ENCODE measurements at regions not wholly inside any gene's neighbourhood (a gene's known extent, or its start where the extent isn't known, plus 50 kb on each side); places are given as distances from the start of the nearest gene placed in this dataset.

DNA sequence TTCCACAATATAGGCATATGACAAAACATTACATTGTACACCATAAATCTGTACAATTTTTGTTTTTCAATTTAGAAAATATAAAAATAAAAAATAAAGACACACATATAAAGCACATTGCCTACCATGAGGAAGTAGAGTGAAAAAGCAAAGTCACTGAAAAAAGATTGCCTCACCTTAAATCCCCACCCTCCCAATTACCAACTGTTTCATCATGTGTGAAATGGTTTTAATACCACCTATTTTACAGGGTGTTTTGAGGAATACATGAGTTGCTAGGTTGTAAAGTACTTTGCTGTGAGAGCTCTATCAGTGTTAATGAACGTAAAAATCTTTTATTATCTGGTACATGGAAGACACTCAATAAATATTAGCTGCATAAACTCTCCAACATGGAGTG, 373.6 kb upstream of the NDST3 start:
- DNase-seq (ENCODE audit: extremely low spot score) = no peak
- ChIA-PET CTCF (no interaction called here), POLR2A (no interaction called here)
- TF ChIP-seq, protein P1, sequence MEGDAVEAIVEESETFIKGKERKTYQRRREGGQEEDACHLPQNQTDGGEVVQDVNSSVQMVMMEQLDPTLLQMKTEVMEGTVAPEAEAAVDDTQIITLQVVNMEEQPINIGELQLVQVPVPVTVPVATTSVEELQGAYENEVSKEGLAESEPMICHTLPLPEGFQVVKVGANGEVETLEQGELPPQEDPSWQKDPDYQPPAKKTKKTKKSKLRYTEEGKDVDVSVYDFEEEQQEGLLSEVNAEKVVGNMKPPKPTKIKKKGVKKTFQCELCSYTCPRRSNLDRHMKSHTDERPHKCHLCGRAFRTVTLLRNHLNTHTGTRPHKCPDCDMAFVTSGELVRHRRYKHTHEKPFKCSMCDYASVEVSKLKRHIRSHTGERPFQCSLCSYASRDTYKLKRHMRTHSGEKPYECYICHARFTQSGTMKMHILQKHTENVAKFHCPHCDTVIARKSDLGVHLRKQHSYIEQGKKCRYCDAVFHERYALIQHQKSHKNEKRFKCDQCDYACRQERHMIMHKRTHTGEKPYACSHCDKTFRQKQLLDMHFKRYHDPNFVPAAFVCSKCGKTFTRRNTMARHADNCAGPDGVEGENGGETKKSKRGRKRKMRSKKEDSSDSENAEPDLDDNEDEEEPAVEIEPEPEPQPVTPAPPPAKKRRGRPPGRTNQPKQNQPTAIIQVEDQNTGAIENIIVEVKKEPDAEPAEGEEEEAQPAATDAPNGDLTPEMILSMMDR (IDR thresholded peaks at IDR 0.05; ENCODE audit: control extremely low read depth, extremely low read depth, low read depth, missing control alignments) = no peak

DNA sequence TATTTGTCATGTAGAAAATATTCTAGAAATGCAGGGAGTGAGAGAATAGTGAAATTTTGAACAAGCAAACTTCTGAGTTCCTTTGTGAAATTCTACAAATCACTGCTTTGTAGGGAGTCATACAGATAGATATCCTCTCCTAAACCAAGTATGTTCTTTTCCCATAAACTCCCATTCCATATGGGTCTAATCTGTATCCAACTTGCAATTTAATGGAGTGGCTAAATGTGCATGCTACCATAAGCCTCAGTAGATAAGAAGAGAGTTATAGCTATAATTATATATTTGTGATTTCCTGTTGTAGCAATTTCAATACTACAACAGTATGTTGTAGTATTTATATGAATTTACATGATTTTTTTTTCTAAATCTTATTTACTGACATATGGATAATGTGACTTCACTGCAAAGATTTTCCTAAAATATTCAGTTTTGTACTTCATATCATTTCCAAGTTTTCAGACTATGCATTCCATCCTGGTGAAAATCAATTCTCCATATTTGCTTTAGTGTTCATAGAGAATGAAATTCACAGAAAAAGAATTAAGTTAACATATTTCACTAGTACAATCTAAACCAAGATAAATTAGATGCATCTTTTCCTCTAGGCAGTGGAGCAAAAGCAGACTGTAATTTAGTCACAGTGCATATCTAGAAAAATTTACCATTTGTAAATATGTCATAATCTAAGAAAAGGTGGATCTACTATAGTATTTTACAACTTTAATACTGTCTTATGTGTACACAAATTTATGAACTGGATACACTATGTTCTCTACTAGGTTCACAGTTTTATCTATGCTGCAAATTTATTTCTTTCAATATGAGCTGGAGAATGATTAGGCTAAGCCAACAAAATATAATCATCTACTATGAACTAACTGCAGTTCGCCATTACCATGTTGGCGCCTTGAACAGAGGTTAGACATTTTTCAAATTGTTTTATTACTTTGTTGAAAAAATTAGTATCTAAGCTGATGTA, 372.9 kb upstream of the NDST3 start:
- TF ChIP-seq, protein P1 (IDR thresholded peaks at IDR 0.05; ENCODE audit: control extremely low read depth, extremely low read depth, low read depth, missing control alignments) = no peak
- CTCF ChIA-PET = interaction anchor here (1.2 kb wide), 1 partner anchor 10 kb away, joined by 5 read pairs; no protein-coding TSS in a partner anchor
- no peak for DNase-seq (ENCODE audit: extremely low spot score)
- POLR2A ChIA-PET = no interaction called here

DNA sequence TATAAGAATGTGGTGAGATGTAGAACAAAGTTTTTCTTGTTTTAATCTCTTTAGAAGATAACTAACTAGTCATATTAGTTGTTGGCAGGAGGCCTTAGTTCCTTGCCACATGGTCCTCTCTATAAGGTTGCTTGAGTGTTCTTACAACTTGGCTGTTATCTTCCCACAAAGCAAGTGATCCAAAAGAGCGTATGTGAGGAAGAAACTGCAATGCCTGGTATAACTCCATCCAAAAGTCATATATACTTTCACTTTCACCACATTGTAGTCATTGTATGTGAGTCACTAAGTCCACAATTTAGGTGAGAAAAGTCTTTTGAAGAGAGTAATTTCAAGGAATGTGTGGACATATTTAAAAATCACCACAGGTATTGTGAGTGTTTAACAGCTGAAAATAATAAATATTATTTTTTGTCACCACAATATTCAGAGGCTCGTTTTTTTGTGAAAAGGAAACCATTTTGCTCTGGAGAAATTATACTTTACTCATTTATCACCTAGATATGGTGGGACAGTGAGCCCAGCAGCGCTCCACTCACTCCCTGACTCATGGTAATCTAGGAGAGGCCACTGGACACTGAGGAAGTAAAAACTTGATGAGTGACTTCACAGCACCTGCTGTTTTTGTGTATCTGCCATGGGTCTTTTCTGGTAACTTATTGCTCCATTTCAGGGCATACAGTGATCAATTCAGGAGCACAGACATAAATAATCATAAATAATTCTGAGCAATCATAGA, 369.4 kb upstream of the NDST3 start:
- ChIA-PET CTCF (interaction anchor here (1.0 kb wide), 1 partner anchor 13 kb away, joined by 3 read pairs; no protein-coding TSS in a partner anchor), POLR2A (no interaction called here)
- TF ChIP-seq, protein P1 (IDR thresholded peaks at IDR 0.05; ENCODE audit: control extremely low read depth, extremely low read depth, low read depth, missing control alignments) = no peak
- DNase-seq (ENCODE audit: extremely low spot score) = no peak

DNA sequence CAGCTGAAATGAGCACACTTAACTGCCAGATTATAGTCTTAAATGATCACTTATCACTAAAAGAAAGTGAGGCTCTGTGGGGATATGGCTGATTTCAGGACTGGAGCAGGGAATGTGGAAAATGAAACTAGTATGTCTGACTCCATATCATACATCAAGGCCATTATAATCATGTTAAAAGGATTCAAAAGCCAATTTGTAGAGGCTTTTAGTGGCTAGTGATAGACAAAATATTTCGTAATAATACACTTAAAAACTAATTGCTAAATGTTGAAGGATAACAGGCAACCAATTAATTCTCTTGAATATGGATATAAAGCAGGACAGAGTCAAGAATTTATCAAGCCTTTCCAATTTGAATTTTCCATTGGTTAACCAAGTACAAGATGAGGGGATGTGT, 358.1 kb upstream of the NDST3 start:
- DNase-seq (ENCODE audit: extremely low spot score) = no peak
- TF ChIP-seq, protein P1 (IDR thresholded peaks at IDR 0.05; ENCODE audit: control extremely low read depth, extremely low read depth, low read depth, missing control alignments) = no peak
- ChIA-PET CTCF (interaction anchor here (1.3 kb wide), 1 partner anchor 33 kb away, joined by 4 read pairs; no protein-coding TSS in a partner anchor), POLR2A (no interaction called here)

DNA sequence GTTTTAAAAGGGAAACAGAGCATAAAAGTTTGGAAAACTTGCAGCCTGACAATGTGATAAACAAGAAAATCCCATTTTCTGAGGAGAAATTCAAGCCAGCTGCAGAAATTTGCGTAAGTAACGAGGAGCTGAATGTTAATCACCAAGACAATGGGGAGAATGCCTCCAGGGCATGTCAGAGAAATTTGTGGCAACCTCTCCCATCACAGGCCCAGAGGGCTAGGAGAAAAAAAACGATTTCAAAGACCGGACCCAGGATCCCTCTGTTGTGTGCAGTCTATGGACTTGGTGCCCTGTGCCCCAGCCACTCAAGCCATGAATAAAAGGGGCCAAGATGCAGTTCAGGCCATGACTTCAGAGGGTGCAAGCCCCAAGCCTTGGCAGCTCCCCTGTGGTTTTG, 355.4 kb upstream of the NDST3 start:
- TF ChIP-seq, protein P1 (IDR thresholded peaks at IDR 0.05; ENCODE audit: control extremely low read depth, extremely low read depth, low read depth, missing control alignments) = no peak
- DNase-seq (ENCODE audit: extremely low spot score) = no peak
- ChIA-PET CTCF (no interaction called here), POLR2A (no interaction called here)

DNA sequence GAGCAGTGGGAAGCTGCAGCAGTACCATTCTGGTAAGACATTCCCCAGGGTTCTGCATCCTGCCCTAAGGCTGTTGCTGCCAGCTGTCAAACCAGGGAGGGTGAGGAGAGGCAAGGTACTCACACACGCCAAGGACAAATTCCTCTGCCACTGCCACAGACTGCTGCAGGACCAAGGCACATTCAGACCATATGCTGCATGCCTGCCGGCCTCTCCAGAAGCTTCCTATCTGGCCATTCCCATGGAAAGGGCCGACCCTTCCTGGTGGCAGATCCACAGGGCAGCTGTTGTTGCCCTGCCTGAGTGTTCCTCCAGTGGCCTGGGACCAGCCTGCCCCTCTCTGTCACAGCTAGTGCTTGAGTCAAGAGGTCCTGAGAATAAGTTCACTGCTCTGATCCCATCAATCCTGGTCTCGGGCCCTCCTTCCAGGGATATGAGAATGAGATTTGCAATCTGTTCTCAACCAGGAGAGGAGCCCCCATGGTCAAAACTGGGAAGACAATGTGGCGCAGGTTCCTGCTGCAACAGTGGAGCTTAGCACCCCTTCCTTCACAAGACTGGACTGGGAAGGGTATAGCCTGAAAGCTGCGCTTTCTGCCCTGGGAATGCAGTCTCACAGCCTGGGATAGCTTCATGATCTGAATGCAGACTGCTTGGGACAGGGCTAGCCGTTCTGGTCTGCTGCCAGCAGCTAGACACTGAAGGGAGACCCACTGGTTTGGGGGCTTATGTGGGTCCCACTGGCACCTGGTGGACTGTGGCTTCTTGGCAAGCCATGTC, 342.5 kb upstream of the NDST3 start:
- TF ChIP-seq, protein P1 (IDR thresholded peaks at IDR 0.05; ENCODE audit: control extremely low read depth, extremely low read depth, low read depth, missing control alignments) = no peak
- POLR2A ChIA-PET = no interaction called here
- CTCF ChIA-PET = interaction anchor here (2.9 kb wide), 1 partner anchor 9 kb away, joined by 18 read pairs; no protein-coding TSS in a partner anchor
- no peak for DNase-seq (ENCODE audit: extremely low spot score)

Data from GM10248 (cell line).